ENCODE measurements at regions not wholly inside any gene's neighbourhood (a gene's known extent, or its start where the extent isn't known, plus 50 kb on each side); places are given as distances from the start of the nearest gene placed in this dataset.
"Not testable (repeated sequence)": the region's sequence is repeated elsewhere in the genome, so short reads cannot be mapped to it uniquely, and the experiment has no call there.

- no peak for TF ChIP-seq CTCF (IDR thresholded peaks at IDR 0.05; ENCODE audit: low read depth, low read length)
These were observed 89.0 kb downstream of the PPCDC start for GRCh38 chr15:75112278-75112847.

GRCh38 chr15:75112848-75113492 is 88.7 kb upstream of the C15orf39 start:
- no peak for TF ChIP-seq CTCF (IDR thresholded peaks at IDR 0.05; ENCODE audit: low read depth, low read length)
- DNase-seq (ENCODE audit: extremely low read depth, low read depth), result no peak

More at GRCh38 chr15:75112278-75112847, 89.0 kb downstream of the PPCDC start:
- no peak for DNase-seq (ENCODE audit: extremely low read depth, low read depth)

- DNase-seq (ENCODE audit: extremely low read depth, low read depth), result no peak
- no peak for TF ChIP-seq CTCF (IDR thresholded peaks at IDR 0.05; ENCODE audit: low read depth, low read length)
These were observed 87.4 kb upstream of the C15orf39 start for GRCh38 chr15:75114327-75114726.

GRCh38 chr15:75114796-75115195 is 86.9 kb upstream of the C15orf39 start:
- no peak for DNase-seq (ENCODE audit: extremely low read depth, low read depth)
- TF ChIP-seq CTCF (IDR thresholded peaks at IDR 0.05; ENCODE audit: low read depth, low read length), result no peak

- not testable (repeated sequence) for DNase-seq (ENCODE audit: extremely low read depth, low read depth)
These were observed 86.2 kb upstream of the C15orf39 start for GRCh38 chr15:75115411-75115913.

GRCh38 chr15:75116143-75116542 is 85.5 kb upstream of the C15orf39 start:
- not testable (repeated sequence) for DNase-seq (ENCODE audit: extremely low read depth, low read depth)

- no peak for DNase-seq (ENCODE audit: extremely low read depth, low read depth)
- TF ChIP-seq CTCF (IDR thresholded peaks at IDR 0.05; ENCODE audit: low read depth, low read length), result no peak
These were observed 83.7 kb upstream of the C15orf39 start for GRCh38 chr15:75117993-75118392.

- DNase-seq (ENCODE audit: extremely low read depth, low read depth), result not testable (repeated sequence)
These were observed 82.4 kb upstream of the C15orf39 start for GRCh38 chr15:75119312-75119711.

GRCh38 chr15:75121491-75121890 is 80.2 kb upstream of the C15orf39 start:
- no peak for DNase-seq (ENCODE audit: extremely low read depth, low read depth)
- TF ChIP-seq CTCF (IDR thresholded peaks at IDR 0.05; ENCODE audit: low read depth, low read length), result no peak
